HepG2 (cell line): ENCODE measurements at regions not wholly inside any gene's neighbourhood (a gene's known extent, or its start where the extent isn't known, plus 50 kb on each side); places are given as distances from the start of the nearest gene placed in this dataset.
A peak's percentile ranks its signal among the peaks of the same experiment; 100 is the strongest.

Experiments used
- DBP ChIP-seq: sonication (generic); formaldehyde crosslinking; IDR thresholded peaks from 2 replicates; pipeline ENCODE4 v1.4.0; 2020; ENCODE audit warnings: missing genetic modification reagents; ENCODE audit errors: not compliant biosample characterization
- GATA4 ChIP-seq: sonication (generic); IDR thresholded peaks from 2 replicates; pipeline ENCODE4 v1.6.1; 2016; ENCODE audit warnings: antibody characterized with exemption, low read depth, borderline replicate concordance
- NR2F1 ChIP-seq, 2 experiments: fragments of 450-650 bp in 1 of 2; formaldehyde crosslinking in 1 of 2; IDR thresholded peaks; 2 replicates each; pipeline versions ENCODE4 v1.5.0 to v1.6.1; 2016 to 2020; ENCODE audit warnings: mild to moderate bottlenecking in 1 of 2, missing compliant biosample characterization in 1 of 2, missing genetic modification reagents in 1 of 2, moderate library complexity in 1 of 2
- RELA ChIP-seq: sonication (generic); formaldehyde crosslinking; IDR thresholded peaks from 2 replicates; pipeline ENCODE4 v1.4.0; 2020; ENCODE audit warnings: missing genetic modification reagents
- SP2 ChIP-seq: sonication (generic); formaldehyde crosslinking; IDR thresholded peaks from 2 replicates; pipeline ENCODE4 v1.5.1; 2020; ENCODE audit warnings: mild to moderate bottlenecking, missing genetic modification reagents
- TCF7 ChIP-seq: sonication (generic); IDR thresholded peaks from 2 replicates; pipeline ENCODE4 v1.6.1; 2016; ENCODE audit warnings: antibody characterized with exemption, low read depth
- THAP9 ChIP-seq: sonication (generic); formaldehyde crosslinking; IDR thresholded peaks from 2 replicates; pipeline ENCODE4; 2020; ENCODE audit warnings: missing genetic modification reagents, mild to moderate bottlenecking, borderline replicate concordance
- TOPORS ChIP-seq: sonication (generic); formaldehyde crosslinking; IDR thresholded peaks from 2 replicates; pipeline ENCODE4 v1.8.0; 2023; ENCODE audit warnings: mild to moderate bottlenecking, missing genetic modification reagents
- U2AF2 ChIP-seq: fragments of 200-400 bp; formaldehyde crosslinking; IDR thresholded peaks from 2 replicates; pipeline ENCODE4 v1.6.1; 2017; ENCODE audit warnings: low read depth, mild to moderate bottlenecking, low read length
- USF2 ChIP-seq, 2 experiments: sonication (generic) in 1 of 2; formaldehyde crosslinking in 1 of 2; IDR thresholded peaks; 2 replicates each; pipeline versions ENCODE4 v1.5.1 to v1.6.1; 2011 to 2020; ENCODE audit warnings: borderline replicate concordance in 1 of 2, low read depth in 1 of 2, low read length in 1 of 2, mild to moderate bottlenecking in 1 of 2, missing genetic modification reagents in 1 of 2, moderate library complexity in 1 of 2
- ZBTB8A ChIP-seq: sonication (generic); formaldehyde crosslinking; IDR thresholded peaks from 2 replicates; pipeline ENCODE4 v1.4.0; 2020; ENCODE audit warnings: mild to moderate bottlenecking, low read depth, missing genetic modification reagents, borderline replicate concordance
- ZKSCAN8 ChIP-seq: IDR thresholded peaks from 2 replicates; pipeline ENCODE4 v1.6.1; 2016; ENCODE audit warnings: borderline replicate concordance, missing genetic modification reagents, missing compliant biosample characterization
- ZNF350 ChIP-seq: sonication (generic); formaldehyde crosslinking; IDR thresholded peaks from 2 replicates; pipeline ENCODE4 v1.4.0; 2020; ENCODE audit warnings: mild to moderate bottlenecking, low read depth, missing genetic modification reagents, borderline replicate concordance
- ZNF546 ChIP-seq: sonication (generic); formaldehyde crosslinking; conservative IDR thresholded peaks from 2 replicates; pipeline ENCODE4 v1.8.1; 2023; ENCODE audit warnings: mild to moderate bottlenecking, missing genetic modification reagents
- ZNF660 ChIP-seq: sonication (generic); formaldehyde crosslinking; IDR thresholded peaks from 2 replicates; pipeline ENCODE4 v1.5.1; 2020; ENCODE audit warnings: mild to moderate bottlenecking, low read depth, missing genetic modification reagents, borderline replicate concordance

GRCh38 chr2:234823877-234824376 lies 127.9 kb upstream of the SH3BP4 start (continued):
- no peak for TF ChIP-seq ZNF660 (CRISPR knock-in tag)
- no peak for TF ChIP-seq ZNF546 (CRISPR knock-in tag)
- TF ChIP-seq NR2F1 (CRISPR knock-in tag; IDR thresholded peaks at IDR 0.05), result peak in 1 of 2 experiments; percentile 64; a peak in 3 of 4 replicates
- no peak for TF ChIP-seq RELA (CRISPR knock-in tag)
- no peak for TF ChIP-seq DBP (CRISPR knock-in tag)
- peak; percentile 29; the same call in 1 of the 2 replicates for TF ChIP-seq ZKSCAN8
- TF ChIP-seq TCF7, result no peak
- TF ChIP-seq U2AF2, result no peak
- no peak for TF ChIP-seq THAP9 (CRISPR knock-in tag)
- no peak for TF ChIP-seq GATA4
- TF ChIP-seq ZBTB8A (CRISPR knock-in tag), result no peak
- TF ChIP-seq TOPORS, result no peak
- TF ChIP-seq SP2 (CRISPR knock-in tag), result no peak
- no peak for TF ChIP-seq ZNF350 (CRISPR knock-in tag)
- 0 out of 2 replicates have a peak, but pooled peaks have one; percentile 18 for TF ChIP-seq USF2 (IDR thresholded peaks at IDR 0.05; ENCODE audit: low read depth, low read length)
- no peak for TF ChIP-seq USF2 (CRISPR knock-in tag; IDR thresholded peaks at IDR 0.05; ENCODE audit: borderline replicate concordance)
